SK-N-SH (cell line): ENCODE measurements at regions not wholly inside any gene's neighbourhood (a gene's known extent, or its start where the extent isn't known, plus 50 kb on each side); places are given as distances from the start of the nearest gene placed in this dataset.

ENCODE experiments used
- CTCF ChIA-PET: fragments of 300-600, 350-600 bp; formaldehyde crosslinking; extraction: SDS; loops from one replicate; lab custom pipeline; 2021; lab: Yijun Ruan, JAX
- POLR2A ChIA-PET: fragments of 350-600 bp; sonication (Branson Sonifier 250); formaldehyde crosslinking; extraction: SDS; loops from one replicate; lab custom pipeline; 2020; ENCODE audit warnings: antibody characterized with exemption, inconsistent platforms; lab: Yijun Ruan, JAX
- DNase-seq: peaks from one replicate; pipeline ENCODE4 v3.0.0; 2012
- H2AFZ ChIP-seq: fragments of 200-600 bp; sonication (generic); 2 replicates; pipeline ENCODE4 v1.8.1; 2016; ENCODE audit warnings: antibody characterized with exemption, mild to moderate bottlenecking, low read depth
- H3F3A ChIP-seq: fragments of 200-600 bp; sonication (generic); replicated peaks from 2 replicates; pipeline ENCODE3; 2016; ENCODE audit warnings: antibody characterized with exemption, mild to moderate bottlenecking; ENCODE audit not compliant: insufficient read depth
- H3K27ac ChIP-seq, 2 experiments: fragments of 200-500 bp in 1 of 2; fragments of 200-600 bp in 1 of 2; sonication (Bioruptor generic) in 1 of 2; sonication (generic), shearing (Covaris generic) in 1 of 2; 2 replicates each; pipeline versions ENCODE4 v1.5.1 to v1.6.1; 2014 to 2016; ENCODE audit warnings: low read depth in 2 of 2, inconsistent platforms in 1 of 2, low read length in 1 of 2, mild to moderate bottlenecking in 1 of 2, mixed read lengths in 1 of 2
- H3K27me3 ChIP-seq: fragments of 200-600 bp; sonication (generic), shearing (Covaris generic); 2 replicates; pipeline ENCODE4 v1.6.1; 2016; ENCODE audit warnings: mixed run types; ENCODE audit not compliant: insufficient read depth
- H3K36me3 ChIP-seq, 2 experiments: fragments of 200-500 bp in 1 of 2; fragments of 200-600 bp in 1 of 2; sonication (Bioruptor generic) in 1 of 2; sonication (generic) in 1 of 2; replicated peaks in 1 of 2; 2 replicates each; pipeline versions ENCODE3 to v1.5.1; 2014 to 2016; ENCODE audit warnings: low read length in 1 of 2, mild to moderate bottlenecking in 1 of 2; ENCODE audit not compliant: insufficient read depth in 2 of 2, control insufficient read depth in 1 of 2
- H3K4me1 ChIP-seq, 2 experiments: fragments of 200-500 bp in 1 of 2; fragments of 200-600 bp in 1 of 2; sonication (Bioruptor generic) in 1 of 2; sonication (generic), shearing (Covaris generic) in 1 of 2; 2 replicates each; pipeline versions ENCODE4 v1.5.1 to v1.6.1; 2014 to 2016; ENCODE audit warnings: low read depth in 1 of 2, low read length in 1 of 2, mixed run types in 1 of 2; ENCODE audit not compliant: insufficient read depth in 2 of 2, control insufficient read depth in 1 of 2
- H3K4me2 ChIP-seq: fragments of 200-600 bp; sonication (generic), shearing (Covaris generic); 2 replicates; pipeline ENCODE4 v1.6.1; 2017; ENCODE audit warnings: mixed run types
- H3K4me3 ChIP-seq, 2 experiments: fragments of 200-500 bp in 1 of 2; fragments of 200-600 bp in 1 of 2; sonication (Bioruptor generic) in 1 of 2; sonication (generic), shearing (Covaris generic) in 1 of 2; 2 replicates each; pipeline versions ENCODE4 v1.5.1 to v1.8.1; 2014 to 2016; ENCODE audit warnings: low read depth in 2 of 2, inconsistent platforms in 1 of 2, low read length in 1 of 2, mild to moderate bottlenecking in 1 of 2, mixed read lengths in 1 of 2, moderate library complexity in 1 of 2
- H3K79me2 ChIP-seq: fragments of 200-600 bp; sonication (generic); 2 replicates; pipeline ENCODE4 v1.8.1; 2017; ENCODE audit warnings: mild to moderate bottlenecking; ENCODE audit not compliant: insufficient read depth
- H3K9ac ChIP-seq: fragments of 200-600 bp; sonication (generic); 2 replicates; pipeline ENCODE4 v1.6.1; 2017; ENCODE audit warnings: mixed run types
- H3K9me2 ChIP-seq: fragments of 200-600 bp; sonication (generic); 2 replicates; pipeline ENCODE4 v1.6.1; 2017; ENCODE audit warnings: mixed run types
- H3K9me3 ChIP-seq: fragments of 200-600 bp; sonication (generic); 2 replicates; pipeline ENCODE4 v1.6.1; 2017; ENCODE audit warnings: mixed run types, mild to moderate bottlenecking, moderate library complexity
- H4K20me1 ChIP-seq: fragments of 200-600 bp; sonication (generic); 2 replicates; pipeline ENCODE4 v1.6.1; 2017; ENCODE audit warnings: mild to moderate bottlenecking, mixed run types; ENCODE audit not compliant: insufficient read depth
- CHD2 ChIP-seq: fragments of 150-350 bp; IDR thresholded peaks from 2 replicates; pipeline ENCODE4 v1.6.1; 2018; ENCODE audit warnings: low read length; ENCODE audit not compliant: partially characterized antibody
- EP300 ChIP-seq, 2 experiments: IDR thresholded peaks; 2 replicates each; pipeline versions ENCODE4 v1.4.0 to v1.6.1; 2012; ENCODE audit warnings: borderline replicate concordance in 1 of 2, low read depth in 1 of 2, low read length in 1 of 2
- EZH2phosphoT487 ChIP-seq: fragments of 200-600 bp; sonication (generic); IDR thresholded peaks from 2 replicates; pipeline ENCODE4 v1.6.1; 2017; ENCODE audit warnings: low read depth, mixed run types, mild to moderate bottlenecking, antibody characterized with exemption, moderate library complexity, borderline replicate concordance
- FOXJ3 ChIP-seq: sonication (generic); formaldehyde crosslinking; IDR thresholded peaks from 2 replicates; pipeline ENCODE4 v1.5.1; 2020; ENCODE audit warnings: mild to moderate bottlenecking, missing genetic modification reagents
- GATA2 ChIP-seq: sonication (generic); formaldehyde crosslinking; IDR thresholded peaks from 2 replicates; pipeline ENCODE4 v1.5.0; 2020; ENCODE audit warnings: mild to moderate bottlenecking, missing genetic modification reagents
- MEF2A ChIP-seq: IDR thresholded peaks from 2 replicates; pipeline ENCODE4 v1.4.0; 2012; ENCODE audit warnings: low read depth, borderline replicate concordance
- MXI1 ChIP-seq: IDR thresholded peaks from 2 replicates; pipeline ENCODE4 v1.6.1; 2012; ENCODE audit warnings: mild to moderate bottlenecking, low read depth, low read length, improper control_type of control experiment
- NFIC ChIP-seq: IDR thresholded peaks from 2 replicates; pipeline ENCODE4 v1.4.0; 2012; ENCODE audit warnings: borderline replicate concordance
- NRF1 ChIP-seq: IDR thresholded peaks from 2 replicates; pipeline ENCODE4 v1.6.1; 2012; ENCODE audit warnings: low read depth, mild to moderate bottlenecking, low read length
- RXRA ChIP-seq: IDR thresholded peaks from 2 replicates; pipeline ENCODE4 v1.4.0; 2012; ENCODE audit warnings: low read depth, mild to moderate bottlenecking, borderline replicate concordance
- TCF12 ChIP-seq: IDR thresholded peaks from 2 replicates; pipeline ENCODE4 v1.4.0; 2012
- YY1 ChIP-seq: IDR thresholded peaks from 2 replicates; pipeline ENCODE4 v1.4.0; 2012; ENCODE audit warnings: low read depth, mild to moderate bottlenecking
- WGBS: methylation state at CpG from one replicate; pipeline ENCODE4 v1.1.6; 2017; ENCODE audit warnings: low lambda C conversion rate; 5-methylcytosine and 5-hydroxymethylcytosine counted together
- TF ChIP-seq, protein P1 (sequence below): fragments of 200-600 bp; sonication (generic); IDR thresholded peaks from 2 replicates; pipeline ENCODE4 v1.6.1; 2017; ENCODE audit warnings: antibody characterized with exemption, mild to moderate bottlenecking, moderate library complexity
- TF ChIP-seq, protein P2 (sequence below): fragments of 150-350 bp; IDR thresholded peaks from 2 replicates; pipeline ENCODE4 v1.6.1; 2017; ENCODE audit warnings: antibody characterized with exemption, low read length, low read depth, borderline replicate concordance

DNA sequence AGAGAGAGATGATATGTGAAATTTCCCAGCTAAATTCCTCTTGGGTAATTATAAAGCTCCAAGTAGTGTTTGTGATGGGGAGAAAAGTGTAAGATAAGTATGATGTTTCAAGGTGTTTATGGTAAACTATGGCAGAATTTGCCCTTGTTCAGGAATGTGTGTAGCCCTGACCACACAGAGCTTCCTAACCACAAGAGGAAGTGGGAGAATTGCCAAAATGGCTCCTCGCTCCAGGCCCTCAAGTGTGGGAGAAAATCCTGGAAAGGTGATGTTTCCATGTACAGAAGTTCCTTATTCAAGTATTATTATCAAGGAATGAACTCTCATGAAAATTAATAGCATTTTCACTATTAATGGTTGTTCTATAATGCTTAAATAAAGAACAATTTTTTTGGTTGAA lies 878.3 kb downstream of the TDRD15 start:
- Histone ChIP-seq H3K27me3 (no peaks in the 10 kb centered on the region), H3K4me2 (no peak overlapping the region), H3K4me3 (no peak overlapping the region), H3K79me2 (no peaks in the 10 kb centered on the region), H4K20me1 (no peaks in the 10 kb centered on the region), H3K9me2 (no peaks in the 10 kb centered on the region), H3K27ac (no peak overlapping the region), H3K4me1 (no peaks in the 10 kb centered on the region; a peak in 1 of 4 replicates), H3K36me3 (no peaks in the 10 kb centered on the region), H3K9ac (no peak overlapping the region), H2AFZ (no peak overlapping the region), H3K9me3 (no peaks in the 10 kb centered on the region), H3F3A (no peaks in the 10 kb centered on the region)
- 13% methylated on average over 1 of the region's 1 CpG for WGBS
- ChIA-PET POLR2A (no interaction called here), CTCF (no interaction called here)
- TF ChIP-seq EP300 (IDR thresholded peaks at IDR 0.05; ENCODE audit: borderline replicate concordance in 1 of 2, low read depth in 1 of 2, low read length in 1 of 2) (no peak), NFIC (no peak)
- TF ChIP-seq, protein P1, sequence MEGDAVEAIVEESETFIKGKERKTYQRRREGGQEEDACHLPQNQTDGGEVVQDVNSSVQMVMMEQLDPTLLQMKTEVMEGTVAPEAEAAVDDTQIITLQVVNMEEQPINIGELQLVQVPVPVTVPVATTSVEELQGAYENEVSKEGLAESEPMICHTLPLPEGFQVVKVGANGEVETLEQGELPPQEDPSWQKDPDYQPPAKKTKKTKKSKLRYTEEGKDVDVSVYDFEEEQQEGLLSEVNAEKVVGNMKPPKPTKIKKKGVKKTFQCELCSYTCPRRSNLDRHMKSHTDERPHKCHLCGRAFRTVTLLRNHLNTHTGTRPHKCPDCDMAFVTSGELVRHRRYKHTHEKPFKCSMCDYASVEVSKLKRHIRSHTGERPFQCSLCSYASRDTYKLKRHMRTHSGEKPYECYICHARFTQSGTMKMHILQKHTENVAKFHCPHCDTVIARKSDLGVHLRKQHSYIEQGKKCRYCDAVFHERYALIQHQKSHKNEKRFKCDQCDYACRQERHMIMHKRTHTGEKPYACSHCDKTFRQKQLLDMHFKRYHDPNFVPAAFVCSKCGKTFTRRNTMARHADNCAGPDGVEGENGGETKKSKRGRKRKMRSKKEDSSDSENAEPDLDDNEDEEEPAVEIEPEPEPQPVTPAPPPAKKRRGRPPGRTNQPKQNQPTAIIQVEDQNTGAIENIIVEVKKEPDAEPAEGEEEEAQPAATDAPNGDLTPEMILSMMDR = no peak
- no peak for DNase-seq

DNA sequence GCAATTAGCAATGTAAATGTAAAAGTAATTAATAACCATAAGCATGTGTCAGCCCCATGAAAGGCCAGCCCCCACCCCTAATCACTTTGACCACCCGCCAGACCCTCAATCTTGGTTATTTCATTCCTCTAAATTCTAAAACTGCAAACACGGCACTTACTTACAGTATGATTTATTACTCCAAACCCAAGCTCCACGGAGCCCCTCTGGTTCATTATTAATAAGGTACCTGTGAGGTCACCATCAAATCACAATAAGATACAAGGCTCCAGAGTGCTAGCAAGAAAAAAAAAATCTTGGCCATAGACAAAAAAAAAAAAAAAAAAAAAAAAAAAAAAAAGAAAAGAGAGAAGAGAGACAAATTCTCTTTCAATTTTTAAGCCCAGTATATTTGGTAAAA lies 879.5 kb downstream of the TDRD15 start:
- H3K9me3 ChIP-seq = no peaks in the 10 kb centered on the region
- POLR2A ChIA-PET = no interaction called here
- no peak overlapping the region for H2AFZ ChIP-seq
- no peak overlapping the region for H3K27ac ChIP-seq
- H3K4me1 ChIP-seq = no peaks in the 10 kb centered on the region; a peak in 1 of 4 replicates
- H3K9me2 ChIP-seq = no peaks in the 10 kb centered on the region
- H3K4me2 ChIP-seq = no peak overlapping the region
- H3K36me3 ChIP-seq = no peaks in the 10 kb centered on the region
- no peak overlapping the region for H3K4me3 ChIP-seq
- no peak for DNase-seq
- H3F3A ChIP-seq = no peaks in the 10 kb centered on the region
- H3K9ac ChIP-seq = no peak overlapping the region
- H3K79me2 ChIP-seq = no peaks in the 10 kb centered on the region
- H3K27me3 ChIP-seq = no peaks in the 10 kb centered on the region
- no peaks in the 10 kb centered on the region for H4K20me1 ChIP-seq
- TF ChIP-seq RXRA (no peak), MEF2A (no peak), YY1 (no peak)
- TF ChIP-seq, protein P2, sequence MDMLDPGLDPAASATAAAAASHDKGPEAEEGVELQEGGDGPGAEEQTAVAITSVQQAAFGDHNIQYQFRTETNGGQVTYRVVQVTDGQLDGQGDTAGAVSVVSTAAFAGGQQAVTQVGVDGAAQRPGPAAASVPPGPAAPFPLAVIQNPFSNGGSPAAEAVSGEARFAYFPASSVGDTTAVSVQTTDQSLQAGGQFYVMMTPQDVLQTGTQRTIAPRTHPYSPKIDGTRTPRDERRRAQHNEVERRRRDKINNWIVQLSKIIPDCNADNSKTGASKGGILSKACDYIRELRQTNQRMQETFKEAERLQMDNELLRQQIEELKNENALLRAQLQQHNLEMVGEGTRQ = no peak
- CTCF ChIA-PET = interaction anchor here (0.8 kb wide), 1 partner anchor 24 kb away, joined by 3 read pairs; no protein-coding TSS in a partner anchor
- WGBS = 9% methylated on average over 3 of the region's 3 CpGs

DNA sequence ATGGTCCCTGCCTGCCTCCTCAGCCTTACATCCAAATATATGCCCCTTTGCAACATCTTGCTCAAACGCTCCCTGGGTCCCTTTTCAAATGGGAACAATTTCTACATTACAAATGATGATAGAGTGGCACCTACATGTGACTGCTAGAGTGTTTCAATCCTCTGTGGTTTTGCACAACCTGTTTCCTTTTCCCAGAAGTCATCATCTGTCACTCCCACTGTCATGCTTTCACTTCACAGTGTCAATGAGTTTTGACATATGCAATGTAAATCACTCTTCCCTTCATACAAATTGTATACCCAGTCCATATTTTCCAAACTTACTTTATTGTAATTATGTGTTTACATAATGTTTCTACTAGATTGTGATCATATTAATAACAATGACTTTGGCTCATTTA lies 887.3 kb downstream of the TDRD15 start:
- Histone ChIP-seq H3K9me3 (peaks cover 9% of the 10 kb centered on the region), H3K4me1 (no peaks in the 10 kb centered on the region), H3F3A (no peaks in the 10 kb centered on the region), H2AFZ (no peak overlapping the region), H3K27ac (no peak overlapping the region), H3K36me3 (no peaks in the 10 kb centered on the region), H3K9ac (no peak overlapping the region), H3K9me2 (no peaks in the 10 kb centered on the region), H3K27me3 (no peaks in the 10 kb centered on the region), H3K4me2 (no peak overlapping the region), H3K79me2 (no peaks in the 10 kb centered on the region), H3K4me3 (no peak overlapping the region), H4K20me1 (no peaks in the 10 kb centered on the region)
- TF ChIP-seq NRF1 (no peak), CHD2 (no peak), EZH2phosphoT487 (no peak), TCF12 (no peak), MXI1 (no peak), FOXJ3 (no peak), GATA2 (CRISPR knock-in tag) (no peak)
- CTCF ChIA-PET = no interaction called here
- POLR2A ChIA-PET = no interaction called here
- DNase-seq = no peak
- WGBS = 11% methylated on average over 1 of the region's 1 CpG
